A549 (cell line): ENCODE measurements at regions not wholly inside any gene's neighbourhood (a gene's known extent, or its start where the extent isn't known, plus 50 kb on each side); places are given as distances from the start of the nearest gene placed in this dataset.

Experiments
- ATAC-seq, 2 experiments: fragments of 200-7000 bp in 1 of 2; fragments of >200 bp in 1 of 2; cut with Nextera tagmentation in 1 of 2; cut with Tn5 transposase in 1 of 2; 3 replicates each; pipeline versions ENCODE4 v1.8.0 to v1.9.1; 2018 to 2020; ENCODE audit warnings: mild to moderate bottlenecking in 1 of 2, moderate library complexity in 1 of 2
- CTCF ChIA-PET: fragments of 300-600 bp; sonication (Branson Sonifier 250); formaldehyde crosslinking; extraction: SDS; loops from one replicate; lab custom pipeline; 2021; ENCODE audit warnings: antibody characterized with exemption, inconsistent platforms; lab: Yijun Ruan, JAX
- POLR2A ChIA-PET: fragments of 350-600 bp; formaldehyde crosslinking; extraction: SDS; loops from one replicate; lab custom pipeline; 2021; ENCODE audit warnings: antibody characterized with exemption, inconsistent platforms; lab: Yijun Ruan, JAX
- DNase-seq, 2 experiments: peaks; one replicate each; pipeline versions ENCODE4 v3.0.0 to v3.0.0-alpha.2; 2011 to 2016; ENCODE audit warnings: low read depth in 1 of 2, low spot score in 1 of 2
- FAIRE-seq: peaks from 2 replicates; lab custom pipeline; 2011; peaks lifted over from hg19 to GRCh38; lab: Jason Lieb, UNC
- H3K27ac ChIP-seq, 2 experiments: fragments of >200 bp; sonication (Bioruptor Twin); formaldehyde crosslinking; 3 replicates each; pipeline ENCODE4 v1.5.1; 2016 to 2017
- H3K4me1 ChIP-seq: fragments of >200 bp; sonication (Bioruptor Twin); formaldehyde crosslinking; 3 replicates; pipeline ENCODE4 v1.6.1; 2016
- H3K4me2 ChIP-seq: fragments of >200 bp; sonication (Bioruptor Twin); formaldehyde crosslinking; 3 replicates; pipeline ENCODE4 v1.6.1; 2016
- H3K4me3 ChIP-seq: fragments of >200 bp; sonication (Bioruptor Twin); formaldehyde crosslinking; 3 replicates; pipeline ENCODE4 v1.5.1; 2016
- H3K9me3 ChIP-seq: fragments of >200 bp; sonication (Bioruptor Twin); formaldehyde crosslinking; 3 replicates; pipeline ENCODE4 v1.6.1; 2016
- ATOH8 ChIP-seq: fragments of 250-450 bp; sonication (Bioruptor Pico); IDR thresholded peaks from 2 replicates; pipeline ENCODE4 v1.5.0; 2020; ENCODE audit warnings: low read depth, mild to moderate bottlenecking, moderate library complexity
- BCL3 ChIP-seq: fragments of >200 bp; sonication (Bioruptor Twin); formaldehyde crosslinking; IDR thresholded peaks from 3 replicates; pipeline ENCODE4 v1.6.1; 2016
- CHD2 ChIP-seq: fragments of 150-350 bp; IDR thresholded peaks from 2 replicates; pipeline ENCODE4 v1.6.1; 2014; ENCODE audit warnings: low read length; ENCODE audit not compliant: partially characterized antibody
- E2F6 ChIP-seq: IDR thresholded peaks from 2 replicates; pipeline ENCODE4 v1.6.1; 2012; ENCODE audit warnings: low read depth, borderline replicate concordance
- ELK1 ChIP-seq: fragments of 150-350 bp; IDR thresholded peaks from 2 replicates; pipeline ENCODE4 v1.6.1; 2014; ENCODE audit warnings: low read depth, mild to moderate bottlenecking, low read length
- ESRRA ChIP-seq: fragments of 150-350 bp; IDR thresholded peaks from 2 replicates; pipeline ENCODE4 v1.6.1; 2014; ENCODE audit warnings: mild to moderate bottlenecking, low read length, borderline replicate concordance
- GATA3 ChIP-seq: IDR thresholded peaks from 2 replicates; pipeline ENCODE4 v1.6.1; 2012; ENCODE audit warnings: borderline replicate concordance
- HES2 ChIP-seq: fragments of >200 bp; sonication (Bioruptor Twin); formaldehyde crosslinking; IDR thresholded peaks from 2 replicates; pipeline ENCODE4 v1.6.1; 2016
- HMGXB4 ChIP-seq: fragments of 250-450 bp; sonication (Bioruptor Pico); IDR thresholded peaks from 2 replicates; pipeline ENCODE4 v1.5.0; 2021; ENCODE audit warnings: mild to moderate bottlenecking, moderate library complexity, borderline replicate concordance
- KDM1A ChIP-seq: fragments of 200-600 bp; sonication (generic); IDR thresholded peaks from 2 replicates; pipeline ENCODE4 v1.6.1; 2016; ENCODE audit warnings: low read depth, mild to moderate bottlenecking
- MAZ ChIP-seq: fragments of 150-350 bp; IDR thresholded peaks from 2 replicates; pipeline ENCODE4 v1.6.1; 2014; ENCODE audit warnings: antibody characterized with exemption, low read depth, low read length, borderline replicate concordance
- NFE2L2 ChIP-seq: fragments of 150-350 bp; conservative IDR thresholded peaks from 2 replicates; pipeline ENCODE4 v1.6.1; 2014; ENCODE audit warnings: low read length
- RAD21 ChIP-seq, 2 experiments: fragments of >200 bp in 1 of 2; sonication (Bioruptor Twin) in 1 of 2; formaldehyde crosslinking in 1 of 2; IDR thresholded peaks in 1 of 2; conservative IDR thresholded peaks in 1 of 2; 2 replicates in 1 of 2; 3 replicates in 1 of 2; pipeline ENCODE4 v1.6.1; 2012 to 2018; ENCODE audit warnings: inconsistent platforms in 1 of 2
- SREBF2 ChIP-seq: fragments of 450-650 bp; IDR thresholded peaks from 2 replicates; pipeline ENCODE4 v1.6.1; 2014; ENCODE audit warnings: mild to moderate bottlenecking, moderate library complexity
- ZC3H11A ChIP-seq: fragments of 450-650 bp; IDR thresholded peaks from 2 replicates; pipeline ENCODE4 v1.6.1; 2014; ENCODE audit warnings: antibody characterized with exemption, mild to moderate bottlenecking
- WGBS: methylation state at CpG from one replicate; pipeline ENCODE4 v1.1.6; 2017; ENCODE audit errors: missing lambda C conversion rate; 5-methylcytosine and 5-hydroxymethylcytosine counted together

- Histone ChIP-seq H3K4me3 (no peak overlapping the region), H3K9me3 (no peaks in the 10 kb centered on the region), H3K4me2 (no peak overlapping the region), H3K4me1 (no peaks in the 10 kb centered on the region), H3K27ac (no peak overlapping the region)
- ATAC-seq (no peak), FAIRE-seq (no peak), DNase-seq (no peak)
- ChIA-PET POLR2A (no interaction called here), CTCF (no interaction called here)
- 27% methylated on average over 6 of the region's 7 CpGs for WGBS
- no peak for TF ChIP-seq HMGXB4 (CRISPR knock-in tag)
- TF ChIP-seq CHD2: no peak
- no peak for TF ChIP-seq NFE2L2
- no peak for TF ChIP-seq ZC3H11A
- TF ChIP-seq HES2: no peak
- no peak for TF ChIP-seq E2F6
- no peak for TF ChIP-seq BCL3
- no peak for TF ChIP-seq KDM1A
- no peak for TF ChIP-seq ELK1
Observed at GRCh38 chr2:2850859-2851258, 519.8 kb upstream of the MYT1L start.

GRCh38 chr2:2850218-2850755 is 519.2 kb upstream of the MYT1L start:
- Histone ChIP-seq H3K4me2 (no peak overlapping the region), H3K4me3 (no peak overlapping the region), H3K27ac (no peak overlapping the region), H3K4me1 (no peaks in the 10 kb centered on the region), H3K9me3 (no peaks in the 10 kb centered on the region)
- TF ChIP-seq GATA3: no peak
- no peak for TF ChIP-seq RAD21 (conservative IDR thresholded peaks at IDR 0.05 in 1 of 2, IDR thresholded peaks at IDR 0.05 in 1 of 2)
- no peak for TF ChIP-seq ESRRA
- no peak for TF ChIP-seq SREBF2
- no peak for TF ChIP-seq MAZ
- TF ChIP-seq NFE2L2: no peak
- no peak for TF ChIP-seq ATOH8 (CRISPR knock-in tag)
- no peak for TF ChIP-seq ELK1
- ChIA-PET CTCF (interaction anchor here (0.6 kb wide), 1 partner anchor 126 kb away, joined by 3 read pairs; no protein-coding TSS in a partner anchor), POLR2A (no interaction called here)
- ATAC-seq: peak in 1 of 2 experiments; percentile 35; a peak in 2 of 6 replicates
- FAIRE-seq: no peak
- 36% methylated on average over 21 of the region's 22 CpGs for WGBS
- no peak for DNase-seq
